ENCODE measurements at regions not wholly inside any gene's neighbourhood (a gene's known extent, or its start where the extent isn't known, plus 50 kb on each side); places are given as distances from the start of the nearest gene placed in this dataset.

- no peak for TF ChIP-seq CTCF (IDR thresholded peaks at IDR 0.05; ENCODE audit: control extremely low read depth, extremely low read depth)
- H3K27me3 ChIP-seq (ENCODE audit: control insufficient read depth in 3 of 3, insufficient read depth in 3 of 3, low read length in 2 of 3): no peaks in the 10 kb centered on the region
- H3K4me1 ChIP-seq (ENCODE audit: control insufficient read depth in 5 of 5, insufficient read depth in 5 of 5, low read length in 5 of 5): no peaks in the 10 kb centered on the region
- DNase-seq (no peak), ATAC-seq (ENCODE audit: insufficient read depth, low FRiP score) (no peak)
- H3K9ac ChIP-seq (ENCODE audit: insufficient read depth in 1 of 2, low read length in 2 of 2): no peak overlapping the region
- no peak overlapping the region for H3K4me3 ChIP-seq
- H3K27ac ChIP-seq (ENCODE audit: low read depth in 1 of 2, low read length in 1 of 2): no peak overlapping the region
- 94 to 95% methylated on average over 1 of the region's 1 CpG for WGBS, 2 donors
- no peaks in the 10 kb centered on the region for H3K9me3 ChIP-seq (ENCODE audit: control insufficient read depth in 4 of 4, insufficient read depth in 3 of 4, low read length in 3 of 4)
- no peaks in the 10 kb centered on the region for H3K36me3 ChIP-seq (ENCODE audit: control insufficient read depth in 4 of 4, insufficient read depth in 4 of 4, low read length in 4 of 4)
These were observed 761.8 kb upstream of the ZNF608 start for GRCh38 chr5:125508225-125508624.

- DNase-seq: no peak
- no peak for TF ChIP-seq CTCF (IDR thresholded peaks at IDR 0.05; ENCODE audit: control extremely low read depth, extremely low read depth)
- no peak for ATAC-seq (ENCODE audit: insufficient read depth, low FRiP score)
- H3K9ac ChIP-seq (ENCODE audit: insufficient read depth in 1 of 2, low read length in 2 of 2): no peak overlapping the region
- H3K4me1 ChIP-seq (ENCODE audit: control insufficient read depth in 5 of 5, insufficient read depth in 5 of 5, low read length in 5 of 5): no peaks in the 10 kb centered on the region
- H3K36me3 ChIP-seq (ENCODE audit: control insufficient read depth in 4 of 4, insufficient read depth in 4 of 4, low read length in 4 of 4): no peaks in the 10 kb centered on the region
- no peak overlapping the region for H3K4me3 ChIP-seq
- no peak overlapping the region for H3K27ac ChIP-seq (ENCODE audit: low read depth in 1 of 2, low read length in 1 of 2)
- H3K9me3 ChIP-seq (ENCODE audit: control insufficient read depth in 4 of 4, insufficient read depth in 3 of 4, low read length in 3 of 4): no peaks in the 10 kb centered on the region
- H3K27me3 ChIP-seq (ENCODE audit: control insufficient read depth in 3 of 3, insufficient read depth in 3 of 3, low read length in 2 of 3): no peaks in the 10 kb centered on the region
These were observed 764.2 kb upstream of the ZNF608 start for GRCh38 chr5:125510651-125511050.

- Histone ChIP-seq H3K27me3 (ENCODE audit: control insufficient read depth in 3 of 3, insufficient read depth in 3 of 3, low read length in 2 of 3) (no peaks in the 10 kb centered on the region), H3K9me3 (ENCODE audit: control insufficient read depth in 4 of 4, insufficient read depth in 3 of 4, low read length in 3 of 4) (peaks cover 0 to 2% (median 0%) of the 10 kb centered on the region in 4 donors), H3K4me3 (no peak overlapping the region), H3K9ac (ENCODE audit: insufficient read depth in 1 of 2, low read length in 2 of 2) (no peak overlapping the region), H3K36me3 (ENCODE audit: control insufficient read depth in 4 of 4, insufficient read depth in 4 of 4, low read length in 4 of 4) (no peaks in the 10 kb centered on the region), H3K27ac (ENCODE audit: low read depth in 1 of 2, low read length in 1 of 2) (no peak overlapping the region), H3K4me1 (ENCODE audit: control insufficient read depth in 5 of 5, insufficient read depth in 5 of 5, low read length in 5 of 5) (no peaks in the 10 kb centered on the region)
- no peak for TF ChIP-seq CTCF (IDR thresholded peaks at IDR 0.05; ENCODE audit: control extremely low read depth, extremely low read depth)
- ATAC-seq (ENCODE audit: insufficient read depth, low FRiP score) (no peak), DNase-seq (no peak)
- WGBS, 2 donors: 81 to 86% methylated on average over 3 of the region's 3 CpGs
These were observed 771.6 kb upstream of the ZNF608 start for GRCh38 chr5:125517973-125518550.

GRCh38 chr5:125521289-125521688 is 774.9 kb upstream of the ZNF608 start:
- no peak for ATAC-seq (ENCODE audit: insufficient read depth, low FRiP score)
- WGBS, 2 donors: 0 to 99% methylated on average over 1 of the region's 1 CpG
- no peak for DNase-seq

More at GRCh38 chr5:125521289-125521688, 774.9 kb upstream of the ZNF608 start:
- no peaks in the 10 kb centered on the region for H3K4me1 ChIP-seq (ENCODE audit: control insufficient read depth in 5 of 5, insufficient read depth in 5 of 5, low read length in 5 of 5)
- H3K36me3 ChIP-seq (ENCODE audit: control insufficient read depth in 4 of 4, insufficient read depth in 4 of 4, low read length in 4 of 4): no peaks in the 10 kb centered on the region
- peaks cover 0 to 2% (median 0%) of the 10 kb centered on the region in 4 donors for H3K9me3 ChIP-seq (ENCODE audit: control insufficient read depth in 4 of 4, insufficient read depth in 3 of 4, low read length in 3 of 4)
- no peak for TF ChIP-seq CTCF (IDR thresholded peaks at IDR 0.05; ENCODE audit: control extremely low read depth, extremely low read depth)
- H3K27me3 ChIP-seq (ENCODE audit: control insufficient read depth in 3 of 3, insufficient read depth in 3 of 3, low read length in 2 of 3): no peaks in the 10 kb centered on the region
- H3K4me3 ChIP-seq: no peak overlapping the region
- no peak overlapping the region for H3K27ac ChIP-seq (ENCODE audit: low read depth in 1 of 2, low read length in 1 of 2)
- no peak overlapping the region for H3K9ac ChIP-seq (ENCODE audit: insufficient read depth in 1 of 2, low read length in 2 of 2)

Data from lung (tissue), 11 donors.